ENCODE measurements at regions not wholly inside any gene's neighbourhood (a gene's known extent, or its start where the extent isn't known, plus 50 kb on each side); places are given as distances from the start of the nearest gene placed in this dataset.

GRCh38 chr1:117698398-117699160 lies 92.7 kb downstream of the TENT5C start:
- no peak overlapping the region for H3K4ac ChIP-seq (ENCODE audit: low read depth, low read length)
- no peak overlapping the region for H3K9ac ChIP-seq (ENCODE audit: low read length)
- H2AK5ac ChIP-seq (ENCODE audit: low read length), result peak overlapping the region; percentile 35
- no peak overlapping the region for H4K91ac ChIP-seq (ENCODE audit: low read depth, low read length)
- no peak overlapping the region for H3K27ac ChIP-seq (ENCODE audit: low read depth, low read length)
- H3K4me2 ChIP-seq (ENCODE audit: low read length), result no peak overlapping the region
- peak in 1 of 2 donors; percentile 6 for DNase-seq
- H3K18ac ChIP-seq (ENCODE audit: low read length), result no peak overlapping the region
- H3K14ac ChIP-seq (ENCODE audit: low read length), result no peak overlapping the region
- H4K12ac ChIP-seq (ENCODE audit: low read depth, low read length), result no peak overlapping the region
- H4K8ac ChIP-seq (ENCODE audit: low read depth, low read length), result no peak overlapping the region
- H3K36me3 ChIP-seq (ENCODE audit: control insufficient read depth in 1 of 2, insufficient read depth in 2 of 2, low read length in 2 of 2), result no peaks in the 10 kb centered on the region
- no peak overlapping the region for H3K4me3 ChIP-seq (ENCODE audit: low read depth, low read length)
- H2BK120ac ChIP-seq (ENCODE audit: insufficient read depth, low read length, poor library complexity), result peak overlapping the region; percentile 64
- no peaks in the 10 kb centered on the region for H3K27me3 ChIP-seq (ENCODE audit: insufficient read depth, low read length)
- H2BK12ac ChIP-seq (ENCODE audit: low read length), result peak overlapping the region; percentile 46
- H3K79me2 ChIP-seq (ENCODE audit: control insufficient read depth, insufficient read depth, low read length, poor library complexity), result peaks cover 2% of the 10 kb centered on the region
- WGBS (ENCODE audit: extremely low coverage, insufficient coverage, insufficient read length), result no CpG with 5 or more reads among the region's 5 CpGs
- no peak overlapping the region for H2AFZ ChIP-seq (ENCODE audit: insufficient read depth, low read length, poor library complexity)
- H2BK5ac ChIP-seq (ENCODE audit: low read depth, low read length, poor library complexity), result no peak overlapping the region
- H3K9me3 ChIP-seq (ENCODE audit: insufficient read depth, low read depth, low read length), result no peaks in the 10 kb centered on the region
- peaks cover 14% of the 10 kb centered on the region for H3K79me1 ChIP-seq (ENCODE audit: low read length)
- no peak overlapping the region for H3K23ac ChIP-seq (ENCODE audit: low read length)
- H3K4me1 ChIP-seq (ENCODE audit: control insufficient read depth in 1 of 2, insufficient read depth in 2 of 2, low read length in 2 of 2), result peaks cover 13 to 16% of the 10 kb centered on the region in 2 experiments

- Histone ChIP-seq H2BK12ac (ENCODE audit: low read length) (no peak overlapping the region), H3K18ac (ENCODE audit: low read length) (no peak overlapping the region), H2BK120ac (ENCODE audit: insufficient read depth, low read length, poor library complexity) (no peak overlapping the region), H4K91ac (ENCODE audit: low read depth, low read length) (peak overlapping the region; percentile 8), H3K36me3 (ENCODE audit: control insufficient read depth in 1 of 2, insufficient read depth in 2 of 2, low read length in 2 of 2) (no peaks in the 10 kb centered on the region), H4K8ac (ENCODE audit: low read depth, low read length) (no peak overlapping the region), H3K9me3 (ENCODE audit: insufficient read depth, low read depth, low read length) (no peaks in the 10 kb centered on the region), H3K9ac (ENCODE audit: low read length) (no peak overlapping the region), H3K4ac (ENCODE audit: low read depth, low read length) (no peak overlapping the region), H3K27ac (ENCODE audit: low read depth, low read length) (no peak overlapping the region), H3K4me2 (ENCODE audit: low read length) (no peak overlapping the region), H3K79me2 (ENCODE audit: control insufficient read depth, insufficient read depth, low read length, poor library complexity) (peaks cover 2% of the 10 kb centered on the region), H2BK5ac (ENCODE audit: low read depth, low read length, poor library complexity) (no peak overlapping the region), H3K79me1 (ENCODE audit: low read length) (peaks cover 14% of the 10 kb centered on the region), H3K23ac (ENCODE audit: low read length) (no peak overlapping the region), H3K4me3 (ENCODE audit: low read depth, low read length) (no peak overlapping the region), H3K27me3 (ENCODE audit: insufficient read depth, low read length) (no peaks in the 10 kb centered on the region), H2AFZ (ENCODE audit: insufficient read depth, low read length, poor library complexity) (no peak overlapping the region), H3K4me1 (ENCODE audit: control insufficient read depth in 1 of 2, insufficient read depth in 2 of 2, low read length in 2 of 2) (peaks cover 12 to 15% of the 10 kb centered on the region in 2 experiments), H3K14ac (ENCODE audit: low read length) (no peak overlapping the region), H4K12ac (ENCODE audit: low read depth, low read length) (no peak overlapping the region), H2AK5ac (ENCODE audit: low read length) (peak overlapping the region; percentile 55)
- DNase-seq, result no peak
These were observed 94.1 kb downstream of the TENT5C start for GRCh38 chr1:117699953-117700352.

- Histone ChIP-seq H3K79me2 (ENCODE audit: control insufficient read depth, insufficient read depth, low read length, poor library complexity) (no peaks in the 10 kb centered on the region), H3K4ac (ENCODE audit: low read depth, low read length) (no peak overlapping the region), H3K36me3 (ENCODE audit: control insufficient read depth in 1 of 2, insufficient read depth in 2 of 2, low read length in 2 of 2) (no peaks in the 10 kb centered on the region), H3K9me3 (ENCODE audit: insufficient read depth, low read depth, low read length) (no peaks in the 10 kb centered on the region), H4K91ac (ENCODE audit: low read depth, low read length) (no peak overlapping the region), H3K14ac (ENCODE audit: low read length) (no peak overlapping the region), H3K27me3 (ENCODE audit: insufficient read depth, low read length) (no peaks in the 10 kb centered on the region), H3K9ac (ENCODE audit: low read length) (no peak overlapping the region), H2AFZ (ENCODE audit: insufficient read depth, low read length, poor library complexity) (no peak overlapping the region), H3K23ac (ENCODE audit: low read length) (no peak overlapping the region), H4K8ac (ENCODE audit: low read depth, low read length) (no peak overlapping the region), H2AK5ac (ENCODE audit: low read length) (no peak overlapping the region), H4K12ac (ENCODE audit: low read depth, low read length) (no peak overlapping the region), H3K79me1 (ENCODE audit: low read length) (no peaks in the 10 kb centered on the region), H3K27ac (ENCODE audit: low read depth, low read length) (no peak overlapping the region), H3K4me2 (ENCODE audit: low read length) (no peak overlapping the region), H2BK5ac (ENCODE audit: low read depth, low read length, poor library complexity) (no peak overlapping the region), H2BK12ac (ENCODE audit: low read length) (no peak overlapping the region), H2BK120ac (ENCODE audit: insufficient read depth, low read length, poor library complexity) (no peak overlapping the region), H3K4me3 (ENCODE audit: low read depth, low read length) (no peak overlapping the region), H3K4me1 (ENCODE audit: control insufficient read depth in 1 of 2, insufficient read depth in 2 of 2, low read length in 2 of 2) (peaks cover 2 to 4% of the 10 kb centered on the region in 2 experiments), H3K18ac (ENCODE audit: low read length) (no peak overlapping the region)
- whole genome bisulfite sequencing (ENCODE audit: extremely low coverage, insufficient coverage, insufficient read length), result no CpG with 5 or more reads among the region's 3 CpGs
- DNase-seq, result no peak
These were observed 96.8 kb downstream of the TENT5C start for GRCh38 chr1:117702654-117703053.

GRCh38 chr1:117707371-117707770 lies 101.5 kb downstream of the TENT5C start:
- Histone ChIP-seq H3K9me3 (ENCODE audit: insufficient read depth, low read depth, low read length) (no peaks in the 10 kb centered on the region), H3K23ac (ENCODE audit: low read length) (no peak overlapping the region), H2BK120ac (ENCODE audit: insufficient read depth, low read length, poor library complexity) (no peak overlapping the region), H4K91ac (ENCODE audit: low read depth, low read length) (no peak overlapping the region), H2AFZ (ENCODE audit: insufficient read depth, low read length, poor library complexity) (no peak overlapping the region), H3K4me3 (ENCODE audit: low read depth, low read length) (no peak overlapping the region), H2BK12ac (ENCODE audit: low read length) (no peak overlapping the region), H2BK5ac (ENCODE audit: low read depth, low read length, poor library complexity) (no peak overlapping the region), H3K79me1 (ENCODE audit: low read length) (no peaks in the 10 kb centered on the region), H3K27me3 (ENCODE audit: insufficient read depth, low read length) (no peaks in the 10 kb centered on the region), H3K14ac (ENCODE audit: low read length) (no peak overlapping the region), H3K79me2 (ENCODE audit: control insufficient read depth, insufficient read depth, low read length, poor library complexity) (no peaks in the 10 kb centered on the region), H3K4me1 (ENCODE audit: control insufficient read depth in 1 of 2, insufficient read depth in 2 of 2, low read length in 2 of 2) (no peaks in the 10 kb centered on the region), H3K4ac (ENCODE audit: low read depth, low read length) (no peak overlapping the region), H4K12ac (ENCODE audit: low read depth, low read length) (no peak overlapping the region), H2AK5ac (ENCODE audit: low read length) (no peak overlapping the region), H3K9ac (ENCODE audit: low read length) (no peak overlapping the region), H4K8ac (ENCODE audit: low read depth, low read length) (no peak overlapping the region), H3K36me3 (ENCODE audit: control insufficient read depth in 1 of 2, insufficient read depth in 2 of 2, low read length in 2 of 2) (no peaks in the 10 kb centered on the region), H3K18ac (ENCODE audit: low read length) (no peak overlapping the region), H3K27ac (ENCODE audit: low read depth, low read length) (no peak overlapping the region), H3K4me2 (ENCODE audit: low read length) (no peak overlapping the region)
- no peak for DNase-seq
